Fibroblast of lung (primary cell): ENCODE measurements at regions not wholly inside any gene's neighbourhood (a gene's known extent, or its start where the extent isn't known, plus 50 kb on each side); places are given as distances from the start of the nearest gene placed in this dataset.

Experiments used
- DNase-seq, 2 donors: peaks; one replicate each; pipeline versions ENCODE4 v3.0.0 to v3.0.0-alpha.2; 2010; ENCODE audit warnings: low read depth in 2 of 2
- H2AFZ ChIP-seq: 2 replicates; pipeline ENCODE4 v1.5.1; 2012; ENCODE audit warnings: low read length, control low read depth, inconsistent platforms
- H3K27ac ChIP-seq: 2 replicates; pipeline ENCODE4 v1.5.1; 2011; ENCODE audit warnings: low read length, control low read depth; ENCODE audit not compliant: insufficient read depth
- H3K27me3 ChIP-seq: 2 replicates; pipeline ENCODE4 v1.5.1; 2011; ENCODE audit warnings: mild to moderate bottlenecking, low read length; ENCODE audit not compliant: control insufficient read depth, insufficient read depth
- H3K36me3 ChIP-seq: 2 replicates; pipeline ENCODE4 v1.5.1; 2011; ENCODE audit warnings: low read length; ENCODE audit not compliant: control insufficient read depth, insufficient read depth
- H3K4me1 ChIP-seq: 2 replicates; pipeline ENCODE4 v1.5.1; 2011; ENCODE audit warnings: low read length; ENCODE audit not compliant: control insufficient read depth, insufficient read depth; ENCODE audit errors: extremely low read depth
- H3K4me2 ChIP-seq: 2 replicates; pipeline ENCODE4 v1.5.1; 2011; ENCODE audit warnings: low read length, control low read depth; ENCODE audit not compliant: insufficient read depth; ENCODE audit errors: extremely low read depth
- H3K4me3 ChIP-seq, 4 experiments: fragments of 200-600 bp in 1 of 4; sonication (generic) in 1 of 4; replicated peaks in 1 of 4; 2 replicates each; pipeline ENCODE4 v1.5.1; 2011 to 2016; ENCODE audit warnings: low read length in 4 of 4, low read depth in 3 of 4, mild to moderate bottlenecking in 3 of 4, control low read depth in 2 of 4, inconsistent platforms in 1 of 4, mixed read lengths in 1 of 4; ENCODE audit not compliant: insufficient read depth in 1 of 4; ENCODE audit errors: control extremely low read depth in 1 of 4
- H3K79me2 ChIP-seq: 2 replicates; pipeline ENCODE4 v1.5.1; 2012; ENCODE audit warnings: mild to moderate bottlenecking, low read length, inconsistent platforms; ENCODE audit not compliant: control insufficient read depth, insufficient read depth
- H3K9ac ChIP-seq: 2 replicates; pipeline ENCODE4 v1.5.1; 2011; ENCODE audit warnings: mild to moderate bottlenecking, low read length, control low read depth; ENCODE audit not compliant: insufficient read depth
- H3K9me3 ChIP-seq: 2 replicates; pipeline ENCODE4 v1.5.1; 2012; ENCODE audit warnings: low read depth, low read length; ENCODE audit not compliant: control insufficient read depth, insufficient read depth
- H4K20me1 ChIP-seq: 2 replicates; pipeline ENCODE4 v1.5.1; 2011; ENCODE audit warnings: low read length; ENCODE audit not compliant: control insufficient read depth, insufficient read depth; ENCODE audit errors: extremely low read depth
- CTCF ChIP-seq, 2 donors: IDR thresholded peaks in 1 of 2; conservative IDR thresholded peaks in 1 of 2; 1 replicate in 1 of 2; 2 replicates in 1 of 2; pipeline ENCODE4 v1.5.1; 2011 to 2012; ENCODE audit warnings: low read length in 2 of 2, control low read depth in 1 of 2, inconsistent platforms in 1 of 2, low read depth in 1 of 2, mild to moderate bottlenecking in 1 of 2
- EZH2 ChIP-seq: IDR thresholded peaks from 2 replicates; pipeline ENCODE4 v1.5.1; 2012; ENCODE audit warnings: low read length, control low read depth, mild to moderate bottlenecking; ENCODE audit errors: missing control alignments

- peak in 1 of 2 donors; percentile 8 for DNase-seq
- H3K79me2 ChIP-seq = no peaks in the 10 kb centered on the region
- no peak overlapping the region for H3K4me3 ChIP-seq
- H3K4me1 ChIP-seq = no peaks in the 10 kb centered on the region
- H3K27ac ChIP-seq = no peak overlapping the region
- H3K9me3 ChIP-seq = no peaks in the 10 kb centered on the region
- no peak for TF ChIP-seq EZH2
- TF ChIP-seq CTCF (conservative IDR thresholded peaks at IDR 0.05 in 1 of 2, IDR thresholded peaks at IDR 0.05 in 1 of 2; ENCODE audit: low read depth in 1 of 2, low read length in 2 of 2) = no peak
- no peaks in the 10 kb centered on the region for H4K20me1 ChIP-seq
- no peaks in the 10 kb centered on the region for H3K36me3 ChIP-seq
- no peak overlapping the region for H3K9ac ChIP-seq
- no peak overlapping the region for H3K4me2 ChIP-seq
- no peak overlapping the region for H2AFZ ChIP-seq
- no peaks in the 10 kb centered on the region for H3K27me3 ChIP-seq
Observed at GRCh38 chr2:184346338-184346862, 251.9 kb upstream of the ZNF804A start.

- Histone ChIP-seq H3K4me1 (no peaks in the 10 kb centered on the region), H4K20me1 (no peaks in the 10 kb centered on the region), H3K9me3 (no peaks in the 10 kb centered on the region), H3K27ac (no peak overlapping the region), H3K4me2 (no peak overlapping the region), H3K36me3 (no peaks in the 10 kb centered on the region), H3K79me2 (no peaks in the 10 kb centered on the region), H3K9ac (no peak overlapping the region), H3K4me3 (no peak overlapping the region), H2AFZ (no peak overlapping the region), H3K27me3 (no peaks in the 10 kb centered on the region)
- DNase-seq = no peak
- TF ChIP-seq EZH2 = no peak
- TF ChIP-seq CTCF (conservative IDR thresholded peaks at IDR 0.05 in 1 of 2, IDR thresholded peaks at IDR 0.05 in 1 of 2; ENCODE audit: low read depth in 1 of 2, low read length in 2 of 2) = no peak
Observed at GRCh38 chr2:184351126-184351525, 247.2 kb upstream of the ZNF804A start.

- H2AFZ ChIP-seq = no peak overlapping the region
- DNase-seq = no peak
- no peaks in the 10 kb centered on the region for H3K36me3 ChIP-seq
- no peaks in the 10 kb centered on the region for H3K4me1 ChIP-seq
- H3K9ac ChIP-seq = no peak overlapping the region
- no peaks in the 10 kb centered on the region for H3K79me2 ChIP-seq
- H3K4me2 ChIP-seq = no peak overlapping the region
- H3K27me3 ChIP-seq = no peaks in the 10 kb centered on the region
- no peak overlapping the region for H3K4me3 ChIP-seq
- H3K27ac ChIP-seq = no peak overlapping the region
- H4K20me1 ChIP-seq = no peaks in the 10 kb centered on the region
- H3K9me3 ChIP-seq = no peaks in the 10 kb centered on the region
- TF ChIP-seq CTCF (conservative IDR thresholded peaks at IDR 0.05 in 1 of 2, IDR thresholded peaks at IDR 0.05 in 1 of 2; ENCODE audit: low read depth in 1 of 2, low read length in 2 of 2) (no peak), EZH2 (no peak)
Observed at GRCh38 chr2:184357033-184357432, 241.3 kb upstream of the ZNF804A start.
